ENCODE measurements at regions not wholly inside any gene's neighbourhood (a gene's known extent, or its start where the extent isn't known, plus 50 kb on each side); places are given as distances from the start of the nearest gene placed in this dataset.

- no peak for DNase-seq
Observed at GRCh38 chr19:31223740-31224534, 125.3 kb downstream of the TSHZ3 start.

- no peak for DNase-seq
Observed at GRCh38 chr19:31220540-31220939, 128.7 kb downstream of the TSHZ3 start.

- DNase-seq = no peak
Observed at GRCh38 chr19:31214997-31215396, 134.2 kb downstream of the TSHZ3 start.

- DNase-seq = peak; percentile 77
Observed at GRCh38 chr19:31214086-31214485, 135.2 kb downstream of the TSHZ3 start.

GRCh38 chr19:31211088-31211487 is 138.1 kb downstream of the TSHZ3 start:
- no peak for DNase-seq

DNA sequence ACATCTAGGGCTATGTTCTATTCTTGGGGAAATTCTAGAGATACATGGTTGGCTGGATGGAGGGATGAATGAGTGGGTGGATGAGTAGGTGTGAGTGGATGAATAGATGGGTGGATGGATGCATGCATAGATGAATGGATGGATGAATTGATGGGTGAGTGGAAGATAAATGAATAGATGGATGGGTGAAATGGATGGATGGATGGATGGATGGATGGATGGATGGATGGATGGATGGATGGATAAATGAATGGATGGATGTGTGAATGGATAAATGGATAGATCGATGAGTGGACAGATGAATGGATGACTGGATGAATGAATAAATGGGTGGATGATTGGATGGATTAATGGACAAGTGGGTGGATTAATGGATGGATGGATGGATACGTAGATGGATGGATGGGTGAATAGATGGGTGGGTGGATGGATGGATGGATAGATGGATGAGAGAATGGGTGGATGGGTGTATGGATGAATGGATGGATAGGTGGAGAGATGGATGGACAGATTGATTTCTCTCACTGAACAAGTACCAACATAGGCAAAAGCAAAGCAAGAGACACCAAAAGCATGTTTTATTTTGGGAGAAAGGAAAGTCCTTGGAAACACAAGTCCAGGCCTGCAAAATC is 143.2 kb downstream of the TSHZ3 start:
- DNase-seq = no peak

- no peak for DNase-seq
Observed at GRCh38 chr19:31204115-31204514, 145.1 kb downstream of the TSHZ3 start.

DNA sequence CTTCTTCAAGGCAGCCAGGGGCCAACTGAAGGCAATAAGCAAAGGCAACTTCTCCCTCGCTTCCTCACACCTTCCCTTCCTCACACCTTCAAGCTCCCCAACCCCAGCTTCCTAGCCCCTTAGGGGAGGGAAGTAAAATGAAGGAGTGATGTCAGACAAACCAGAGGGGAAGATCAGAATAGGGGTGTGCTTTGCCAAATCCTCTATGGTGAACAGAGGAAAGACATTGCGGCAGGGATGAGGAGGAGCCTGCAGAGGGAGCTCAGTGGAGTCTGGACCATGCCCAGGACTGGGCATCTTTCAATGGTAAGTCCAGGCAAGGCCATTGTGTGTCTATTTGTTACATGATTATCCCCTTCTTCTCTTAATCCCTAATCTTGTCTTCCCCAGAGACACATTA is 164.0 kb downstream of the TSHZ3 start:
- no peak for DNase-seq

GRCh38 chr19:31181535-31181934 is 167.7 kb downstream of the TSHZ3 start:
- DNase-seq = no peak

- DNase-seq = no peak
Observed at GRCh38 chr19:31180907-31181306, 168.3 kb downstream of the TSHZ3 start.

- DNase-seq = no peak
Observed at GRCh38 chr19:31179471-31179852, 169.8 kb downstream of the TSHZ3 start.

GRCh38 chr19:31178833-31179470 is 170.3 kb downstream of the TSHZ3 start:
- no peak for DNase-seq

- DNase-seq = no peak
Observed at GRCh38 chr19:31177246-31177645, 172.0 kb downstream of the TSHZ3 start.

DNA sequence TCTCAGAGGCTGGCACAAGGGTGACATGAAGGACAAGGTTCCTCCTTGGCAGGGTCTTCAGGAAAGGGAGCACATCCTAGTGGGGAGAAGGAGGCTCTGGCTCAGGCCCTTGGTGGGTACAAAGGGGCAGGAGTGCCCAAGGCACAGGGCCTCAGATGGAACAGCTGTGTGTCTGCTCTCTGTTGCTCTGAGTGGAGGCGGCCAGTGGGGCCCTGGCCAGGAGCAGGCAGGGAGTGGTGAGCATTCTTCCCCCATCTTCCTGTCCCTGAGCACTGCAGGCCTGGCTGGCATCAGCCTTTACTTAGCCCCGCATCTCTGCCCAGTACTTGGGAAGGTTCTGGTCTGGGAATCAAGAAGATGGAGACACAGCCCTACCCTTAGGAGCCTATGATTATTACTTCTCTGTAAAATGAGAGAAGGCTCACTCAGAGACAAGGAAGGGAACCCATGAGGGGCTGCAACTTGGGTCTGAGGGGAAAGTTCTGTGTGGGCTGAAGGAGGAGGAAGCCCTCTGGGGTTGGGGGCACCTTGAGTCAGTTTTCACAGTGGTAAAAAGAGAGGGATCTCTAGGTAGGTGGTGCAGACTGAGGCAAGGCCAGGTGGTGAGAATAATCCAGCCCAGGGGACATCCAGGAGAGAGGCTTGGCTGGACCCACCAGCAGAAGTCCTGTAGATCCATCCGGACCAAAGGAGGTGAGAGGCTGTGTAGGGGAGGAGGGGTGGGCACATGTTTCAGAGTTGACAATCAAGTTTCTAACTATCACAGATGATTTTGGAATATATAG is 173.5 kb downstream of the TSHZ3 start:
- no peak for DNase-seq

DNA sequence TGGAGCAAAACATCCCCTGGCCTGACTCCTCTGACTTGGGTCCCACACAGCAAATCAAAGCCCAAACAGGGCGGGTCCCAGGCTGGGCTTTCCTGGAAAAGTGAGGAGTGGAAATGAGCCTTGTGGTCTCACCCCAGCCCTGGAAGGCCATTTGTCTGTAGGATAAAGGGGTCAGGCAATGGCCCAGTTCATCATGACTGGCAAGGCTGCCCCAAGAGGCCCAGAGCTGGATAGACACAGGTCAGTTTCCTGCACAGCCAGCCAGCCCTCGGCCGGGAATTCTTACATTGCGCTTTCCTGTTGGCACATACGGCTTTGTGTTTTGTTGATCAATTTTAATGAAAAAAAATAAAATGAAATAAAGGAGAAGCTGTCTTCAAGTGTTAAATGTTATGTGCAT is 174.3 kb downstream of the TSHZ3 start:
- no peak for DNase-seq

GRCh38 chr19:31173991-31174390 is 175.2 kb downstream of the TSHZ3 start:
- no peak for DNase-seq

DNA sequence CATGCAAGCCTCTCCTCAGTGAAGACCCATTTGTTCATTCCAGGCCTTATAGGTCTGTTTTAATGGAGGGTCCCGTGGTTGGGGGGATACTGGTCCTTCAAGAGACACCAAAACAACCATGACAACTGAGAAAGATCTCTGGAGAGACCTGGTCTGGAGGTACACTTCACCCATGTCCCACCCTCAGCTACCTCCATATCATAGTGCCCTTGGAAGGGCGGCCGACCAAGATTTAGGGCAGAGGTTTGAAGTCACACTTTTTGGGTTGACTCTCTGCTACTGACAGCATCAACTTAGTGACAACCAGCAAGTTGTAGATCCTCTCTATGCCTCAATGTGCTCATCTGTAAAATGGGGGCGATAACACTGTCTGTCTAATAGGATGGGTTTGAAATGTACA is 177.3 kb downstream of the TSHZ3 start:
- DNase-seq = no peak

DNA sequence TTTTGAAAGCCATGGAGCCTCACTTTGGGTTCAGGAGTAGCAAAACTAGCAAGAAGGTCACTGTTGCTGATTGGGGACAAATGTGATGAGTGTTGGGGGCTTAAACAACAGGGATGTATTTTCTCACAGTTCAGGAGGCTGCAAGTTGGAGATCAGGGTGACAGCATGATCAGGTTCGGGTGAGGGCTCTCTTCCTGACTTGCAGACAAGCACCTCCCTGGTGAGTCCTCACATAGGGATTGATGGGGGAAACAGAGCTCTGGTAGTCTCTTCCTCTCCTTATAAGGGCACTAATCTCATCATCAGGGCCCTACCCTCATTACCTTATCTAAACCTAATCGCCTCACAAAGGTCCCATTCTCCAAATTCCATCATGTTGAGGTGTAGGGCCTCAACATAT is 179.2 kb downstream of the TSHZ3 start:
- DNase-seq = no peak

GRCh38 chr19:31168106-31168625 is 181.1 kb downstream of the TSHZ3 start:
- DNase-seq = no peak

- DNase-seq = no peak
Observed at GRCh38 chr19:31167690-31168089, 181.5 kb downstream of the TSHZ3 start.

DNA sequence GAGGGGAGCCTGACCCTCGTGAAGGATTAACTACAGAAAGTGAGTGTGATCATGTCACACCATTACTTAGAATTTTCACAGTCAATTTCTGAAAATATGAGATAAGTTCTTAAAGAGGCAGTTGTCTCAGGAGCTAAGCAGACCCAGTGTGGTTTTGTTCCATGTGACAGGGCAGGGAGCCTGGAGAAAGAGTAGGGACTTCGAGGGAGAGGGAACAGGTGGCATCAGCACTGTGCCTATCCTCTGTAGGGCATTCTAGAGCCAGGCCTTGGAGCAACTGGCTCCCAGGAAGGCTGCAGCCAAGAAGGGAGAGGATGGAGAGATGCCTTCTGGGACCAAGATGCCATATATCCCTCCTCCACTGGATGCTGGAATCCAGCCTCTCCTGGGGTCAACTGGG is 183.0 kb downstream of the TSHZ3 start:
- DNase-seq = no peak

DNA sequence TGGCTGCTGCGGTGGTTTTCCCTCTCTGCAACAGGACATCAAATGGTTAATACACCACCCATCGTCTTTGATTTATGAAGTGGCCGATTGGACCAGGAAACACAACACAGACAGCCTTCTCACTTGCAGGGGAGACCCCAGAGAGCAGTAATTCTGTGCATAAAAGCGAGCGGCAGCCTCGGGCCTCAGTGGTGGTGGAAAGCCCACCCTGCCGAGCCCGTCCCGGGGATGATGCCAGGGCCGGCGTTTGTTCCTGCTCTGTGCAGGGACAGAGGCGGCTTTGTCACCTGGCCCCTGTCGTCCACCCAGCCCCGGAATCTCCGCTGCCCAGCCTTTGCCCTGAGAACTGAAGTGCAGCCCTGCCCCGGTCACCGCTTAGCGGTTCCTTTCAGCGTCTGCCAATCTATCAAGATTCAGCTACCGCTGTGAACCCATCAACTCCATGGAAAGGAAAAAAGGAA is 184.4 kb downstream of the TSHZ3 start:
- DNase-seq = no peak

GRCh38 chr19:31160336-31160926 is 188.8 kb downstream of the TSHZ3 start:
- no peak for DNase-seq
